ENCODE measurements at regions not wholly inside any gene's neighbourhood (a gene's known extent, or its start where the extent isn't known, plus 50 kb on each side); places are given as distances from the start of the nearest gene placed in this dataset.

- Histone ChIP-seq H3K79me2 (ENCODE audit: insufficient read depth, low read length) (no peaks in the 10 kb centered on the region), H3K4me3 (replicated peaks in 1 of 3; ENCODE audit: insufficient read depth in 1 of 3, low read depth in 2 of 3, low read length in 3 of 3) (no peak overlapping the region), H3K27me3 (ENCODE audit: control insufficient read depth in 1 of 2, insufficient read depth in 2 of 2, low read length in 2 of 2) (no peaks in the 10 kb centered on the region), H3K9me3 (ENCODE audit: low read length) (no peaks in the 10 kb centered on the region), H3K9ac (ENCODE audit: insufficient read depth, low read depth, low read length) (no peak overlapping the region), H3K27ac (ENCODE audit: extremely low read length, insufficient read depth, low read length) (no peak overlapping the region), H3K4me2 (ENCODE audit: low read depth, low read length) (no peak overlapping the region), H3K4me1 (ENCODE audit: insufficient read depth, low read length) (no peaks in the 10 kb centered on the region), H2AFZ (ENCODE audit: low read length) (no peak overlapping the region), H4K20me1 (ENCODE audit: insufficient read depth, low read length) (no peaks in the 10 kb centered on the region), H3K36me3 (replicated peaks in 1 of 2; ENCODE audit: control insufficient read depth in 1 of 2, insufficient read depth in 2 of 2, low read length in 2 of 2) (no peaks in the 10 kb centered on the region)
- TF ChIP-seq ZNF720 (CRISPR knock-in tag; IDR thresholded peaks at IDR 0.05) (no peak), TARDBP (CRISPR knock-in tag; IDR thresholded peaks at IDR 0.05) (no peak), ZKSCAN1 (IDR thresholded peaks at IDR 0.05; ENCODE audit: low read length) (no peak), ZNF383 (CRISPR knock-in tag; IDR thresholded peaks at IDR 0.05; ENCODE audit: borderline replicate concordance) (no peak), TEF (CRISPR knock-in tag; IDR thresholded peaks at IDR 0.05) (no peak)
- TF ChIP-seq, protein P1, sequence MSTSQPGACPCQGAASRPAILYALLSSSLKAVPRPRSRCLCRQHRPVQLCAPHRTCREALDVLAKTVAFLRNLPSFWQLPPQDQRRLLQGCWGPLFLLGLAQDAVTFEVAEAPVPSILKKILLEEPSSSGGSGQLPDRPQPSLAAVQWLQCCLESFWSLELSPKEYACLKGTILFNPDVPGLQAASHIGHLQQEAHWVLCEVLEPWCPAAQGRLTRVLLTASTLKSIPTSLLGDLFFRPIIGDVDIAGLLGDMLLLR (CRISPR knock-in tag; IDR thresholded peaks at IDR 0.05) = no peak
- TF ChIP-seq, protein P2, sequence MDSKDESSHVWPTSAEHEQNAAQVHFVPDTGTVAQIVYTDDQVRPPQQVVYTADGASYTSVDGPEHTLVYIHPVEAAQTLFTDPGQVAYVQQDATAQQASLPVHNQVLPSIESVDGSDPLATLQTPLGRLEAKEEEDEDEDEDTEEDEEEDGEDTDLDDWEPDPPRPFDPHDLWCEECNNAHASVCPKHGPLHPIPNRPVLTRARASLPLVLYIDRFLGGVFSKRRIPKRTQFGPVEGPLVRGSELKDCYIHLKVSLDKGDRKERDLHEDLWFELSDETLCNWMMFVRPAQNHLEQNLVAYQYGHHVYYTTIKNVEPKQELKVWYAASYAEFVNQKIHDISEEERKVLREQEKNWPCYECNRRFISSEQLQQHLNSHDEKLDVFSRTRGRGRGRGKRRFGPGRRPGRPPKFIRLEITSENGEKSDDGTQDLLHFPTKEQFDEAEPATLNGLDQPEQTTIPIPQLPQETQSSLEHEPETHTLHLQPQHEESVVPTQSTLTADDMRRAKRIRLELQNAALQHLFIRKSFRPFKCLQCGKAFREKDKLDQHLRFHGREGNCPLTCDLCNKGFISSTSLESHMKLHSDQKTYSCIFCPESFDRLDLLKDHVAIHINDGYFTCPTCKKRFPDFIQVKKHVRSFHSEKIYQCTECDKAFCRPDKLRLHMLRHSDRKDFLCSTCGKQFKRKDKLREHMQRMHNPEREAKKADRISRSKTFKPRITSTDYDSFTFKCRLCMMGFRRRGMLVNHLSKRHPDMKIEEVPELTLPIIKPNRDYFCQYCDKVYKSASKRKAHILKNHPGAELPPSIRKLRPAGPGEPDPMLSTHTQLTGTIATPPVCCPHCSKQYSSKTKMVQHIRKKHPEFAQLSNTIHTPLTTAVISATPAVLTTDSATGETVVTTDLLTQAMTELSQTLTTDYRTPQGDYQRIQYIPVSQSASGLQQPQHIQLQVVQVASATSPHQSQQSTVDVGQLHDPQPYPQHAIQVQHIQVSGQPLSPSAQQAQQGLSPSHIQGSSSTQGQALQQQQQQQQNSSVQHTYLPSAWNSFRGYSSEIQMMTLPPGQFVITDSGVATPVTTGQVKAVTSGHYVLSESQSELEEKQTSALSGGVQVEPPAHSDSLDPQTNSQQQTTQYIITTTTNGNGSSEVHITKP (CRISPR knock-in tag; IDR thresholded peaks at IDR 0.05; ENCODE audit: low read depth) = no peak
- TF ChIP-seq, protein P3, sequence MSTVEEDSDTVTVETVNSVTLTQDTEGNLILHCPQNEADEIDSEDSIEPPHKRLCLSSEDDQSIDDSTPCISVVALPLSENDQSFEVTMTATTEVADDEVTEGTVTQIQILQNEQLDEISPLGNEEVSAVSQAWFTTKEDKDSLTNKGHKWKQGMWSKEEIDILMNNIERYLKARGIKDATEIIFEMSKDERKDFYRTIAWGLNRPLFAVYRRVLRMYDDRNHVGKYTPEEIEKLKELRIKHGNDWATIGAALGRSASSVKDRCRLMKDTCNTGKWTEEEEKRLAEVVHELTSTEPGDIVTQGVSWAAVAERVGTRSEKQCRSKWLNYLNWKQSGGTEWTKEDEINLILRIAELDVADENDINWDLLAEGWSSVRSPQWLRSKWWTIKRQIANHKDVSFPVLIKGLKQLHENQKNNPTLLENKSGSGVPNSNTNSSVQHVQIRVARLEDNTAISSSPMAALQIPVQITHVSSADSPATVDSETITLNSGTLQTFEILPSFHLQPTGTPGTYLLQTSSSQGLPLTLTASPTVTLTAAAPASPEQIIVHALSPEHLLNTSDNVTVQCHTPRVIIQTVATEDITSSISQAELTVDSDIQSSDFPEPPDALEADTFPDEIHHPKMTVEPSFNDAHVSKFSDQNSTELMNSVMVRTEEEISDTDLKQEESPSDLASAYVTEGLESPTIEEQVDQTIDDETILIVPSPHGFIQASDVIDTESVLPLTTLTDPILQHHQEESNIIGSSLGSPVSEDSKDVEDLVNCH (CRISPR knock-in tag; IDR thresholded peaks at IDR 0.05) = no peak
- BruUV-seq (replicated peaks) = no TSS peak
- 43% methylated on average over 2 of the region's 2 CpGs for WGBS (ENCODE audit: low lambda C conversion rate)
- ChIA-PET CTCF (ENCODE audit: low intra/inter-chr PET ratio, low total read pairs) (no interaction called here), POLR2A (no interaction called here)
- no peak for DNase-seq (ENCODE audit: low spot score)
- intact Hi-C loops (cut with micrococcal nuclease; ENCODE audit: unreplicated experiment) (no loop called here), in situ Hi-C loops (cut with HindIII; ENCODE audit: extremely low pct_ligation_motif_present, low pct_unique_long_range_greater_than_20kb) (no loop called here)
- no peak for FAIRE-seq
- no peak for ATAC-seq
Observed at GRCh38 chr12:88411689-88412088, 168.6 kb downstream of the KITLG start.
